Mucosa of rectum (tissue), 2 donors: ENCODE measurements at regions not wholly inside any gene's neighbourhood (a gene's known extent, or its start where the extent isn't known, plus 50 kb on each side); places are given as distances from the start of the nearest gene placed in this dataset.
A peak's percentile ranks its signal among the peaks of the same experiment; 100 is the strongest.

ENCODE experiments used
- H3K27ac ChIP-seq, 2 donors: one replicate each; pipeline ENCODE4 v1.7.0; 2013; ENCODE audit warnings: inconsistent platforms in 2 of 2, low read depth in 2 of 2, low read length in 2 of 2
- H3K27me3 ChIP-seq, 2 donors: one replicate each; pipeline ENCODE4 v1.7.0; 2013; ENCODE audit warnings: low read length in 2 of 2; ENCODE audit not compliant: control insufficient read depth in 2 of 2, insufficient read depth in 2 of 2
- H3K36me3 ChIP-seq, 2 donors: one replicate each; pipeline ENCODE4 v1.7.0; 2013; ENCODE audit warnings: low read length in 2 of 2; ENCODE audit not compliant: control insufficient read depth in 2 of 2, insufficient read depth in 2 of 2
- H3K4me1 ChIP-seq, 2 donors: one replicate each; pipeline ENCODE4 v1.7.0; 2013; ENCODE audit warnings: low read length in 2 of 2, mild to moderate bottlenecking in 1 of 2; ENCODE audit not compliant: control insufficient read depth in 2 of 2, insufficient read depth in 2 of 2
- H3K4me3 ChIP-seq, 2 donors: one replicate each; pipeline ENCODE4 v1.7.0; 2013; ENCODE audit warnings: low read length in 2 of 2
- H3K9ac ChIP-seq, 2 donors: one replicate each; pipeline ENCODE4 v1.7.0; 2013; ENCODE audit warnings: low read length in 2 of 2, low read depth in 1 of 2, mild to moderate bottlenecking in 1 of 2
- H3K9me3 ChIP-seq, 2 donors: one replicate each; pipeline ENCODE4 v1.7.0; 2013; ENCODE audit warnings: low read length in 2 of 2; ENCODE audit not compliant: control insufficient read depth in 2 of 2
- donor health status: healthy.
- donor health status: Normal muscosa, but diverticular disease.

DNA sequence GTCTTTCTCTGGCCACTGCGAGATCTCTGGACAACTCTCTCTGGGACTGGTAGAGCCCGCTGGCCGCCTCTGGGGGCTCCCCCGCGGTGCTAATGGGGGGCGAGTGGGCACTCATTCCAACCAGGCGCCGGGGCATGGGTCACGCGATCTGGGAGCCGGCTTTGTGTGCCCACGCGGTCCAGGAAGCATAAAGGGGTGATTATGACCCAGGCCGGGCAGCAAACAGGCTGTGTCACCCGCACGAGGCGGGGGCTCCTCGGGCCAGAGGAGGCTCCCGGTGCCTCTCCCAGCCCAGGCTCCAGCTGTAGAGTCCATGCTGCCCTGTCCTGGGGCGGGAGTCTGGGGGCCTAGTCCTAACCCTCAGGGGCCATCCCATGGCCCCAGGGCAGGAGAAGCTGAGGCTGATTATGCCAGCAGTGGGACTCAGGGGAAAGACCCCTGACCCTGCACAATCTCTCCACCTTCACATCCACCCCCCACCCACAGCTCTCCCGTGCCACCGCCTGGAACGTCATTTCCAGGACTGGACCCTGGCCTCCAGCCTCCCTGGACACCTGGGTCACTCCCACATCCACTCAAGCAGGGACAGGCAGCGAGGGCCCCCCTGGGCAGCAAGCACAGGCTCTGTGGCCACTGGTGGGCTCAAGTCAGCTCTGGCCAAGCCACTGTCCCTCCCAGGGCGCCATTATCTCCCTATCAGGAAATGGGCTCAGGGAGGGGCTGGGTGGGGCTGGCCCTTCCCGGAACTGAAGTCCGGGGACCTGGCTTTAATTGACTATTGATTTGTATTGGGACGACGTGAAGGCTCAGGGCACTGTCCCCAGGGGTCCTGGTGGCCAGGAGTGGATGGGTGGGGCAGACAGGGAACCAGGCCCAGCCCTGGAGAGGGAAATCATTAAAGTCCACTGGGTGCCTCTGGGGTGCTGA, 50.0 kb downstream of the PTPRS start:
- no peak overlapping the region for H3K27ac ChIP-seq
- H3K9me3 ChIP-seq: no peaks in the 10 kb centered on the region
- no peak overlapping the region for H3K9ac ChIP-seq
- peaks cover 12 to 19% of the 10 kb centered on the region in 2 donors for H3K4me1 ChIP-seq
- peaks cover 5 to 8% of the 10 kb centered on the region in 2 donors for H3K27me3 ChIP-seq
- H3K36me3 ChIP-seq: no peaks in the 10 kb centered on the region
- no peak overlapping the region for H3K4me3 ChIP-seq

GRCh38 chr19:5289060-5289990, 51.3 kb downstream of the PTPRS start:
- Histone ChIP-seq H3K27ac (peak overlapping the region in 1 of 2 donors; percentile 68), H3K9me3 (no peaks in the 10 kb centered on the region), H3K4me3 (no peak overlapping the region), H3K36me3 (no peaks in the 10 kb centered on the region), H3K4me1 (peaks cover 12 to 19% of the 10 kb centered on the region in 2 donors), H3K9ac (no peak overlapping the region), H3K27me3 (peaks cover 5 to 8% of the 10 kb centered on the region in 2 donors)

- Histone ChIP-seq H3K36me3 (no peaks in the 10 kb centered on the region), H3K4me3 (peak overlapping the region in 1 of 2 donors; percentile 1), H3K27ac (peak overlapping the region in 1 of 2 donors; percentile 68), H3K4me1 (peaks cover 12 to 19% of the 10 kb centered on the region in 2 donors), H3K9me3 (no peaks in the 10 kb centered on the region), H3K9ac (no peak overlapping the region), H3K27me3 (peaks cover 5 to 8% of the 10 kb centered on the region in 2 donors)
These were observed 52.3 kb downstream of the PTPRS start for GRCh38 chr19:5288347-5288739.

GRCh38 chr19:5287066-5287465, 53.5 kb downstream of the PTPRS start:
- H3K27ac ChIP-seq: peak overlapping the region in 1 of 2 donors; percentile 43
- H3K27me3 ChIP-seq: peaks cover 0 to 6% of the 10 kb centered on the region in 2 donors
- no peaks in the 10 kb centered on the region for H3K36me3 ChIP-seq
- no peaks in the 10 kb centered on the region for H3K9me3 ChIP-seq
- no peak overlapping the region for H3K4me3 ChIP-seq
- H3K9ac ChIP-seq: no peak overlapping the region
- H3K4me1 ChIP-seq: peaks cover 8 to 14% of the 10 kb centered on the region in 2 donors

DNA sequence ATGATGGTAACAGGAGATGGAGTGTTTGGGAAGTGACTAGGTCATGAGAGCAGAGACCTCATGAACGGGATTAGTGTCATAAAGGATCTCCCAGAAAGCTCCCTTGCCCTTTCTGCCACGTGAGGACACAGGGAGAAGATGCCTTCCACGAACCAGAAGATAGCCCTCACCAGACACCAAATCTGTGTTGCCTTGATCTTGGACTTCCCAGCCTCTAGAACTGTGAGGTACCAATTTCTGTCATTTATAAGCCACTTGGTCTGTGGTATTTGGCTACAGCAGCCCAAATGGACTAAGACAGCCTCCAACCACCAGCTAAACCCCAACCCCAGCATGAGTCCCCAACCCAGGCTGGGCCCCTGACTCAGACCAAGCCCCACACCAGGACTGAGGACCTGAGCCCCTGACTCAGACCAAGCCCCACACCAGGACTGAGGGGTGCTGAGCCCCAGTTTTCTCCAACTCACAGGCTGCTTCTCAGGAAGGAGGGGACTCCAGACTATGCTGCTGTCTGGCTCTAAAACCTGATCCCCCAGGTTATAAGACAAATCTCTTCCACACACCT, 54.1 kb downstream of the PTPRS start:
- Histone ChIP-seq H3K9ac (no peak overlapping the region), H3K27ac (no peak overlapping the region)

DNA sequence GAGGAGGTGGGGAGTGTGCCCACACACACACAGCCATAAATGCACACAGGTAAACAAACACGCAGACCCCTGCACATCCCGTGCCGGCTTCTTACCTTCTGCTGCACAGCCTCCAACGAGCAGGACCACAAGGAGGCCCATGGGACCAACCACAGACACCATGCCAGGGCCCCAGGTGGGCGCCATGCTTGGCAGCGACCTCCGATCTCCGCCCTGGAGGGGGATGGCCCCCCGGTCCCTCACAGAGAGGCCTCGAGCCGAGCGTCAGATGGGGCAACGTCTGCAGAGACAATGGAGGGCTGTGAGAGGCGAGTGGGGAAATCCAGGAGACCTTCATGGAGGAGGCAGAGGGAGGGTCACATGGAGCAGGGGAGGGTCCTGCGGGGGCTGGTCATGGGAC, 54.7 kb downstream of the PTPRS start:
- H3K4me1 ChIP-seq: peaks cover 5 to 6% of the 10 kb centered on the region in 2 donors

More for the DNA sequence above, 54.1 kb downstream of the PTPRS start:
- Histone ChIP-seq H3K36me3 (no peaks in the 10 kb centered on the region), H3K9me3 (no peaks in the 10 kb centered on the region), H3K4me1 (peaks cover 5 to 9% of the 10 kb centered on the region in 2 donors), H3K4me3 (no peak overlapping the region), H3K27me3 (peaks cover 0 to under 1% of the 10 kb centered on the region in 2 donors)

DNA sequence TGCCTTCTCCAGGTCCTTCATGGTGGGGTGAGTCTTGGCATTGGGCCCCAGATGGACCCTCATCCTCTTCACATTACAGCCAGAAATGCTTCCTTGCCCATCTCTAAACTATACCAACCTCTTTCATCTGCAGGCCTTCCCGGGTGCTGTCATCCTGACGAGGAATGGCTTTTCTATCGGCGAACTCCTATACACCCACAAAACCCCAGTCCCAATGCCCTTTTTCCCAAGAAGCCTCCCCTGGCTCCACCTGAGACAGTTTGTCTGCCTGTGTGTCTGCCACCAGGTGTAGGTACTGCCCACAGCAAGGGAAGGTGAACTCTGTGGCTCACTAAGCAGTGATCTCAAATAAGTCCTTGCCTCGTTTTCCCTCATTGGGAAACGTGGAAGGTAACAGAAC, 55.3 kb downstream of the PTPRS start:
- H3K4me1 ChIP-seq: peaks cover 5 to 6% of the 10 kb centered on the region in 2 donors
- H3K27ac ChIP-seq: no peak overlapping the region
- no peaks in the 10 kb centered on the region for H3K36me3 ChIP-seq
- no peak overlapping the region for H3K4me3 ChIP-seq
- H3K9me3 ChIP-seq: no peaks in the 10 kb centered on the region
- no peaks in the 10 kb centered on the region for H3K27me3 ChIP-seq
- H3K9ac ChIP-seq: no peak overlapping the region

More for the DNA sequence above, 54.7 kb downstream of the PTPRS start:
- Histone ChIP-seq H3K36me3 (no peaks in the 10 kb centered on the region), H3K27me3 (no peaks in the 10 kb centered on the region), H3K9me3 (no peaks in the 10 kb centered on the region), H3K27ac (no peak overlapping the region), H3K9ac (no peak overlapping the region), H3K4me3 (no peak overlapping the region)

DNA sequence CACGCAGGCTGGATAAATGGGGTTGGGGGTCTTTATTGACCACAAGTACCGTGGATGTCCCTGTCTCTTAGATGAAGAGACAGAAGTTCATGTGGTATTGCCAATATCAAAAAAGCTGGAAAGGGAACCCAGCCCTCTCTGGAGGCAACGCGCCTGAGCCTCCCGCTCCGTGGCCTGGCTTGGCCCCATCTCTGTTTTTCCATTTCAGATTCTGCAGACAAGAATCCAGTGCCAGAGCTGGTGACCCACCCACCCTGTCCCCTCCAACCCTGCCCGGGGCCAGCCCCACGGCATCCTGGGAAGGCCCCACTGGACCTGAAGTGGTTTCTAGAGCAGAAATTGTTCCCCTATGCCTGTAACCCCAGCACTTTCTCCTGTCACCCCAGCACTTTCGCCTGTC, 57.7 kb downstream of the PTPRS start:
- H3K4me1 ChIP-seq: no peaks in the 10 kb centered on the region
- no peaks in the 10 kb centered on the region for H3K27me3 ChIP-seq
- H3K4me3 ChIP-seq: no peak overlapping the region
- no peak overlapping the region for H3K27ac ChIP-seq
- H3K9ac ChIP-seq: no peak overlapping the region
- H3K36me3 ChIP-seq: no peaks in the 10 kb centered on the region
- H3K9me3 ChIP-seq: no peaks in the 10 kb centered on the region

- no peaks in the 10 kb centered on the region for H3K36me3 ChIP-seq
- H3K9ac ChIP-seq: no peak overlapping the region
- no peak overlapping the region for H3K4me3 ChIP-seq
- H3K27ac ChIP-seq: peak overlapping the region in 1 of 2 donors; percentile 23
- no peaks in the 10 kb centered on the region for H3K27me3 ChIP-seq
- H3K9me3 ChIP-seq: no peaks in the 10 kb centered on the region
- no peaks in the 10 kb centered on the region for H3K4me1 ChIP-seq
These were observed 59.0 kb downstream of the PTPRS start for GRCh38 chr19:5281588-5281987.
